MCF 10A (cell line): ENCODE measurements at regions not wholly inside any gene's neighbourhood (a gene's known extent, or its start where the extent isn't known, plus 50 kb on each side); places are given as distances from the start of the nearest gene placed in this dataset.

Source experiments
- BruUV-seq: library from RNA; stranded (reverse); fragments of 400-500 nt; replicated peaks from 2 replicates; lab custom pipeline; 2021; lab: Mats Ljungman, UMichigan
- CTCF ChIA-PET: fragments of 300-600 bp; sonication (Branson Sonifier 250); formaldehyde crosslinking; extraction: SDS; loops from one replicate; lab custom pipeline; 2021; ENCODE audit warnings: antibody characterized with exemption, inconsistent platforms; lab: Yijun Ruan, JAX
- POLR2A ChIA-PET: fragments of 300-600, 350-650 bp; sonication (Branson Sonifier 250); formaldehyde crosslinking; extraction: SDS; loops from one replicate; lab custom pipeline; 2020; ENCODE audit warnings: antibody characterized with exemption, inconsistent platforms; lab: Yijun Ruan, JAX
- DNase-seq: peaks from one replicate; pipeline ENCODE4 v3.0.0-alpha.2; 2018; ENCODE audit not compliant: unreplicated experiment
- H3K27ac Mint-ChIP-seq: one replicate; pipeline ENCODE4 v1.8.0; 2022; ENCODE audit warnings: mild to moderate bottlenecking, low read depth, mixed read lengths; ENCODE audit not compliant: unreplicated experiment
- H3K27me3 Mint-ChIP-seq: one replicate; pipeline ENCODE4 v1.8.0; 2022; ENCODE audit warnings: mixed read lengths; ENCODE audit not compliant: insufficient read depth, unreplicated experiment
- H3K36me3 Mint-ChIP-seq: one replicate; pipeline ENCODE4 v1.8.0; 2022; ENCODE audit warnings: mild to moderate bottlenecking, moderate library complexity, mixed read lengths; ENCODE audit not compliant: insufficient read depth, unreplicated experiment
- H3K4me1 Mint-ChIP-seq: one replicate; pipeline ENCODE4 v1.8.0; 2022; ENCODE audit warnings: mixed read lengths; ENCODE audit not compliant: insufficient read depth, unreplicated experiment
- H3K4me3 Mint-ChIP-seq: one replicate; pipeline ENCODE4 v1.8.0; 2022; ENCODE audit warnings: mild to moderate bottlenecking, moderate library complexity, mixed read lengths; ENCODE audit not compliant: unreplicated experiment
- H3K9me3 Mint-ChIP-seq: one replicate; pipeline ENCODE4 v1.8.0; 2022; ENCODE audit warnings: mixed read lengths; ENCODE audit not compliant: unreplicated experiment
- CTCF ChIP-seq: fragments of 200-600 bp; IDR thresholded peaks from one replicate; pipeline ENCODE4 v1.8.0; 2022; ENCODE audit warnings: antibody characterized with exemption, mild to moderate bottlenecking; ENCODE audit not compliant: unreplicated experiment
- intact Hi-C: fragments of 100-400 bp; cut with micrococcal nuclease; formaldehyde crosslinking; loops from 2 replicates; pipeline ENCODE4 v1.14.1; 2022

- BruUV-seq: no TSS peak
- Mint-ChIP-seq H3K36me3 (no peaks in the 10 kb centered on the region), H3K27ac (no peak overlapping the region), H3K27me3 (peaks cover 54% of the 10 kb centered on the region), H3K9me3 (no peaks in the 10 kb centered on the region), H3K4me3 (no peak overlapping the region), H3K4me1 (no peaks in the 10 kb centered on the region)
- ChIA-PET POLR2A (no interaction called here), CTCF (interaction anchor here (1.4 kb wide), 1 partner anchor 12 kb away, joined by 5 read pairs; no protein-coding TSS in a partner anchor)
- no peak for TF ChIP-seq CTCF
- DNase-seq: no peak
- intact Hi-C loops: no loop called here
Observed at GRCh38 chr1:36663772-36664430, 181.2 kb upstream of the CSF3R start.

- Mint-ChIP-seq H3K36me3 (no peaks in the 10 kb centered on the region), H3K9me3 (no peaks in the 10 kb centered on the region), H3K27me3 (peaks cover 60% of the 10 kb centered on the region), H3K4me1 (no peaks in the 10 kb centered on the region), H3K4me3 (no peak overlapping the region), H3K27ac (no peak overlapping the region)
- intact Hi-C loops: no loop called here
- ChIA-PET POLR2A (no interaction called here), CTCF (no interaction called here)
- DNase-seq: no peak
- TF ChIP-seq CTCF: no peak
- no TSS peak for BruUV-seq
Observed at GRCh38 chr1:36658838-36659237, 176.1 kb upstream of the CSF3R start.

GRCh38 chr1:36657826-36658225 is 175.1 kb upstream of the CSF3R start:
- POLR2A ChIA-PET: no interaction called here
- H3K9me3 Mint-ChIP-seq: no peaks in the 10 kb centered on the region
- no peak overlapping the region for H3K4me3 Mint-ChIP-seq
- H3K4me1 Mint-ChIP-seq: peaks cover 4% of the 10 kb centered on the region
- DNase-seq: no peak
- CTCF ChIA-PET: interaction anchor here (0.6 kb wide), 1 partner anchor 60 kb away, joined by 3 read pairs; no protein-coding TSS in a partner anchor
- H3K27ac Mint-ChIP-seq: no peak overlapping the region
- H3K27me3 Mint-ChIP-seq: peaks cover 69% of the 10 kb centered on the region
- no peak for TF ChIP-seq CTCF
- H3K36me3 Mint-ChIP-seq: no peaks in the 10 kb centered on the region
- intact Hi-C loops: no loop called here
- no TSS peak for BruUV-seq

- H3K27ac Mint-ChIP-seq: no peak overlapping the region
- peaks cover 69% of the 10 kb centered on the region for H3K27me3 Mint-ChIP-seq
- CTCF ChIA-PET: interaction anchor here (0.7 kb wide), 1 partner anchor 81 kb away, joined by 3 read pairs; no protein-coding TSS in a partner anchor
- peaks cover 4% of the 10 kb centered on the region for H3K4me1 Mint-ChIP-seq
- intact Hi-C loops: no loop called here
- POLR2A ChIA-PET: no interaction called here
- H3K9me3 Mint-ChIP-seq: no peaks in the 10 kb centered on the region
- no TSS peak for BruUV-seq
- no peak for DNase-seq
- no peak overlapping the region for H3K4me3 Mint-ChIP-seq
- TF ChIP-seq CTCF: no peak
- no peaks in the 10 kb centered on the region for H3K36me3 Mint-ChIP-seq
Observed at GRCh38 chr1:36656838-36657237, 174.1 kb upstream of the CSF3R start.
